ENCODE measurements at regions not wholly inside any gene's neighbourhood (a gene's known extent, or its start where the extent isn't known, plus 50 kb on each side); places are given as distances from the start of the nearest gene placed in this dataset.

DNA sequence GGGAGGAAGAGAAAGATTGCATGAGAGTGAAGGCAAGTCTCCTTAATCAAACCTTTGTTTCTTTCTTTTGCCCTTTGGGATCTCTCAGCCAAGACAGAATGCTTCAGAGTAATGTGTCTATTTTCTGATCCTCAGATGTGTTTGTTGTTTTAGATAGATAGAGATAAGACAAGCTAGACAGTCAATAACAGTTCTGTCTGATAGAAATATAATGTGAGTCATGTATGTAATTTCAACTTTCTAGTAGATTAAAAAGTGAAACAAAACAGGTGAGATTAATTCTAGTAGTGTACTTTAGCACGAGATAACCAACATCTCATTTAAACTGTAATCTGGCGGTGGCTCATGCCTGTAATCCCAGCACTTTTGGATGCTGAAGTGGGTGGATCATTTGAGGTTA, 159.2 kb downstream of the GATA3 start:
- Histone ChIP-seq H3K4me3 (no peak overlapping the region), H3K9me3 (no peaks in the 10 kb centered on the region), H3K4me1 (no peaks in the 10 kb centered on the region), H3K27me3 (no peaks in the 10 kb centered on the region), H3K36me3 (no peaks in the 10 kb centered on the region), H3K27ac (no peak overlapping the region)
- DNase-seq, result no peak
- TF ChIP-seq, protein P1, sequence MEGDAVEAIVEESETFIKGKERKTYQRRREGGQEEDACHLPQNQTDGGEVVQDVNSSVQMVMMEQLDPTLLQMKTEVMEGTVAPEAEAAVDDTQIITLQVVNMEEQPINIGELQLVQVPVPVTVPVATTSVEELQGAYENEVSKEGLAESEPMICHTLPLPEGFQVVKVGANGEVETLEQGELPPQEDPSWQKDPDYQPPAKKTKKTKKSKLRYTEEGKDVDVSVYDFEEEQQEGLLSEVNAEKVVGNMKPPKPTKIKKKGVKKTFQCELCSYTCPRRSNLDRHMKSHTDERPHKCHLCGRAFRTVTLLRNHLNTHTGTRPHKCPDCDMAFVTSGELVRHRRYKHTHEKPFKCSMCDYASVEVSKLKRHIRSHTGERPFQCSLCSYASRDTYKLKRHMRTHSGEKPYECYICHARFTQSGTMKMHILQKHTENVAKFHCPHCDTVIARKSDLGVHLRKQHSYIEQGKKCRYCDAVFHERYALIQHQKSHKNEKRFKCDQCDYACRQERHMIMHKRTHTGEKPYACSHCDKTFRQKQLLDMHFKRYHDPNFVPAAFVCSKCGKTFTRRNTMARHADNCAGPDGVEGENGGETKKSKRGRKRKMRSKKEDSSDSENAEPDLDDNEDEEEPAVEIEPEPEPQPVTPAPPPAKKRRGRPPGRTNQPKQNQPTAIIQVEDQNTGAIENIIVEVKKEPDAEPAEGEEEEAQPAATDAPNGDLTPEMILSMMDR (IDR thresholded peaks at IDR 0.05), result no peak
- no peak for TF ChIP-seq POLR2A (IDR thresholded peaks at IDR 0.05)

DNA sequence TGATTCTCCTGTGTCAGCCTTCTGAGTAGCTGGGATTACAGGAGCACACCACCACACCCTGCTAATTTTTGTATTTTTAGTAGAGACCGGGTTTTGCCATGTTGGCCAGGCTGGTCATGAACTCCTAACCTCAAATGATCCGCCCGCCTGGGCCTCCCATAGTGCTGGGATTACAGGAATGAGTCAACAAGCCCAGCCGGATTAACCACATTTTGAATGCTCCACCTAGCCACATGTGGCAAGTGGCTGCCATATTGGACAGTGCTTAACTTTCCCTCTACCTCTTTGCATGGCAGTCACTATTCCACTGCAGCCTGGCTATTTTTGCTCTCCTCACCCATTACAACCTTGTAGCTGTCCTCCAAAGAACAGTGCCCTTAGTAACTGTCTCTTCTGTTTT, 160.1 kb downstream of the GATA3 start:
- Histone ChIP-seq H3K27ac (no peak overlapping the region), H3K4me1 (no peaks in the 10 kb centered on the region), H3K36me3 (no peaks in the 10 kb centered on the region), H3K4me3 (no peak overlapping the region), H3K9me3 (no peaks in the 10 kb centered on the region), H3K27me3 (no peaks in the 10 kb centered on the region)
- no peak for DNase-seq
- no peak for TF ChIP-seq POLR2A (IDR thresholded peaks at IDR 0.05)
- TF ChIP-seq, protein P1 (IDR thresholded peaks at IDR 0.05), result no peak

DNA sequence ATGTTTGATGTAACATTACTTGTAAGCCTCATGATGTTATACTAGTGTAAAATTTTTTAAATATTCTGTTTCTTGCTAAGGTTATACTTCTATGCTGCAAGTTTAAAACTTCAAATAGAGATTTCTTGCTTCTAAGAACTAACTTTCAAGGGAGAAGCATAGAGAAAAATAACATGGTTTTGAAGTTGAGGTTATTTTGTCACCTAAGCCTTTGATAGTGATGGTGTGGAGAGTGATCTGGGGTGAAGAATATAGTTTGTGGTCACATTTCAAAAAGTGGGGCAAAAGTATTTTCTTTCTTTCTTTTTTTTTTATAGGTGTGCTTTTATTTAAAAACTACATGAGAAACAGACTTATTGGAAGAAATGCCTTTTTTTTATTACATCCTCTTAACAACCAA, 162.4 kb downstream of the GATA3 start:
- Histone ChIP-seq H3K27me3 (no peaks in the 10 kb centered on the region), H3K4me1 (no peaks in the 10 kb centered on the region), H3K36me3 (no peaks in the 10 kb centered on the region), H3K4me3 (no peak overlapping the region), H3K27ac (no peak overlapping the region), H3K9me3 (no peaks in the 10 kb centered on the region)
- TF ChIP-seq, protein P1 (IDR thresholded peaks at IDR 0.05), result no peak
- no peak for TF ChIP-seq POLR2A (IDR thresholded peaks at IDR 0.05)
- DNase-seq, result no peak

DNA sequence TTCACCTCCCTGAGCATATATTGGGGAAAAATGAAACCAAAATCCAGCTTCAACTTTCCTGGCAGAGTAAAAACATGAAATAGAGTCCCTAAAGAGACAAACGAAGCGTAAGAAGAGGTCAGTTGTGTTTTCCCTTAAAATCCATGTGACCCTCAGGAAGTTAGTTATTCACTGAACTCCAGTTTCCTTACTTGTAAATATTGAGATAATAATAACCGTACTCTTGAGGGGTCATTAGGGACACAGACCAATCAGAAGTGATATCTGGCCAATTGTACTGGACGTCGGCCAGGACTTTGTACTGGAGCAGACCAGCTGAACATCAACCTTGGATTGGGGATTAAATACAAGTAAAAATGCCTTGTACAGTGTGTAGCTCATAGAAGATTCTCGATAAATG, 167.0 kb downstream of the GATA3 start:
- Histone ChIP-seq H3K36me3 (no peaks in the 10 kb centered on the region), H3K9me3 (no peaks in the 10 kb centered on the region), H3K27me3 (no peaks in the 10 kb centered on the region), H3K27ac (no peak overlapping the region), H3K4me1 (no peaks in the 10 kb centered on the region), H3K4me3 (no peak overlapping the region)
- TF ChIP-seq, protein P1 (IDR thresholded peaks at IDR 0.05), result no peak
- TF ChIP-seq POLR2A (IDR thresholded peaks at IDR 0.05), result no peak
- DNase-seq, result no peak

DNA sequence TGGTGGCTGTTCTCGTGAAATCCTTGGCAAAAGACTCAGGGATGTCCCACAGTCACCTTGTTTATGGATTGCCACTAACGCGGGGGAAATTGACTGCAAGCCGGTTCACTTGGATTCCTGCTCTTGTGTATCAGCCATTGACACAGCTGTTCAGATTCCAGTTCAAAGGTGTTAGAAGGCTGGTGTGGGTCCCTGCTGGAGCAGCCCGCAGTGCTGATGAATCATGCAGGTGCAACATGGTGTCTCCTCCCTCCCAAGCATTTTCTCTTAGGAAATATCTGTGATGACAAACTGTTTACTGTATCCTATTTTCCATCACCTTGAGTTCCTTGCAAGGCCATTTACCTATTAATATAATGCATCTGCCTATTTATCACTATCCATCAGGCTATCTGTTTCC, 170.1 kb downstream of the GATA3 start:
- no peak for TF ChIP-seq POLR2A (IDR thresholded peaks at IDR 0.05)
- TF ChIP-seq, protein P1 (IDR thresholded peaks at IDR 0.05), result no peak
- no peak for DNase-seq

DNA sequence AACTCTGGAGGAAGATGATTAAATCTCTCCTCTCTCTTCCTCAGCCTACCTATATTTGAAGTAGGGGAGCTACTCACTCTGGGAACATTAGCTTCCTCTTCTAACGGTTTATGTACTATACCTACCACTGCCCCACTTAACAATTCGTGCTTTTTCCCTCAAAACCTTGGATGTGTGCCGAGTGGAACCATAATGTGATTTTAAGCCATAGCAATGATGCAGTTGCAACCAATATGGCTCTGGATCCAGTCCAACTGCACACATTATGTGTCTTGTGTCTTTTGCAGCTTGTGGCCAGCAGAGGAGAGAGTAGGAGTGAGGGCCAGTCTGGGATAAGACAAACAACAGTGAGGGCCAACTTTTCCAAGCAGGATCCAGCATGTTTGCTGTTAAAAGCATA, 170.7 kb downstream of the GATA3 start:
- Histone ChIP-seq H3K27me3 (no peaks in the 10 kb centered on the region), H3K4me1 (no peaks in the 10 kb centered on the region), H3K9me3 (no peaks in the 10 kb centered on the region), H3K4me3 (no peak overlapping the region), H3K36me3 (no peaks in the 10 kb centered on the region), H3K27ac (no peak overlapping the region)
- DNase-seq, result no peak
- TF ChIP-seq, protein P1 (IDR thresholded peaks at IDR 0.05), result no peak
- no peak for TF ChIP-seq POLR2A (IDR thresholded peaks at IDR 0.05)

More for the DNA sequence above, 170.1 kb downstream of the GATA3 start:
- no peak overlapping the region for H3K27ac ChIP-seq
- H3K36me3 ChIP-seq, result no peaks in the 10 kb centered on the region
- no peaks in the 10 kb centered on the region for H3K9me3 ChIP-seq
- no peak overlapping the region for H3K4me3 ChIP-seq
- H3K27me3 ChIP-seq, result no peaks in the 10 kb centered on the region
- H3K4me1 ChIP-seq, result no peaks in the 10 kb centered on the region
